Esophagus muscularis mucosa (tissue), 4 donors: ENCODE measurements at regions not wholly inside any gene's neighbourhood (a gene's known extent, or its start where the extent isn't known, plus 50 kb on each side); places are given as distances from the start of the nearest gene placed in this dataset.

ENCODE experiments used
- DNase-seq: peaks from one replicate; pipeline ENCODE4 v3.0.0-alpha.2; 2017; ENCODE audit errors: extremely low spot score
- H3K27ac ChIP-seq, 4 donors: fragments of 200-600 bp; sonication (generic); replicated peaks in 1 of 4; 1 replicate in 3 of 4; 2 replicates in 1 of 4; pipeline ENCODE4 v1.5.1; 2016 to 2019; ENCODE audit warnings: mild to moderate bottlenecking in 1 of 4
- H3K27me3 ChIP-seq, 4 donors: fragments of 200-600 bp; sonication (generic); one replicate each; pipeline versions ENCODE4 v1.5.1 to v1.6.0; 2016 to 2019
- H3K36me3 ChIP-seq, 4 donors: fragments of 200-600 bp; sonication (generic); one replicate each; pipeline ENCODE4 v1.5.1; 2016 to 2019
- H3K4me1 ChIP-seq, 4 donors: fragments of 200-600 bp; sonication (generic); one replicate each; pipeline ENCODE4 v1.5.1; 2016 to 2019
- H3K4me3 ChIP-seq, 4 donors: fragments of 200-600 bp; sonication (generic); 1 replicate in 2 of 4; 2 replicates in 2 of 4; pipeline ENCODE4 v1.5.1; 2016 to 2019; ENCODE audit warnings: mild to moderate bottlenecking in 4 of 4, moderate library complexity in 1 of 4
- H3K9me3 ChIP-seq, 4 donors: fragments of 200-600 bp; sonication (generic); 1 replicate in 3 of 4; 2 replicates in 1 of 4; pipeline ENCODE4 v1.5.1; 2016 to 2019
- EP300 ChIP-seq: sonication (generic); formaldehyde crosslinking; IDR thresholded peaks from one replicate; pipeline ENCODE4 v1.6.1; 2017; ENCODE audit warnings: antibody characterized with exemption
- POLR2A ChIP-seq: fragments of 450-650 bp; IDR thresholded peaks from one replicate; pipeline ENCODE4 v1.6.1; 2017; ENCODE audit warnings: antibody characterized with exemption, moderate library complexity, mild to moderate bottlenecking, low read depth
- POLR2AphosphoS5 ChIP-seq, 2 donors: sonication (generic); formaldehyde crosslinking; IDR thresholded peaks; one replicate each; pipeline ENCODE4 v1.6.1; 2017; ENCODE audit warnings: antibody characterized with exemption in 2 of 2
- WGBS: methylation state at CpG from one replicate; pipeline ENCODE4 v1.1.5; 2018; 5-methylcytosine and 5-hydroxymethylcytosine counted together
- intact Hi-C: fragments of 100-400 bp; cut with DNase I; formaldehyde crosslinking; loops from one replicate; pipeline ENCODE4 v1.15.1; 2023
- TF ChIP-seq, protein P1 (sequence below), 3 experiments: fragments of 200-600 bp in 2 of 3; fragments of 450-650 bp in 1 of 3; sonication (generic) in 2 of 3; IDR thresholded peaks; one replicate each; pipeline ENCODE4 v1.5.1; 2017 to 2019; ENCODE audit warnings: antibody characterized with exemption in 3 of 3, mild to moderate bottlenecking in 2 of 3, moderate library complexity in 1 of 3

DNA sequence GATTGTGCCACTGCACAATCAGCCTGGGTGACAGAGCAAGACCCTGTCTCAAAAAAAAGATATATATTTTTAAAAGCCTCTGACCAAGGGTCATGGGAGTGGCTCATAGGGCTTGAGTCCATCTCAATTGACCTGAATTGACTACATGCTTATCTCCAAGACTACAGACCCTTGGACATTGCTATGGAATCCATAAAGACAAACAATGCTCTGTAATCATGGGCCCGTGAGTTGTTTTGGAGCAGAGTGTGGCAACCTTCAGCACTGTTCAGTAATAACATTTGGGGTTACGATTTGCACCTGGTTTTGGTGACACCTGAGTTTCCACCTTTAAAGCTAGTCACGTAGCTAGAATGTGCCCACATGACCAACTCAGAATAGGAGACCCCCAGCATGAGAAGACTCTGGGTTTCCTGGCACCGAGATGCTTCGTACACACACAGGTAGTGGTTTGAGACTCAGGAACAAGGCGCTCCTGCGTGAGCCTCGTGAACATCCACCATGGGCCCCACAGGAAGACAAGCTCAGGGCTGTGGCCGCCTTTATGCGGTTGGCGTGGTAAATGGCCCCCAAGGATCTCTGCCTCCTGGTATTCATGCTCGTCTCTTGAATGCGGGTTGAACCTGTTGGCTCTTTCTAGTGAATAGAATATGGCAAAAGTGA, 66.6 kb upstream of the RPH3AL start:
- 85% methylated on average over 13 of the region's 13 CpGs for WGBS
- intact Hi-C loops = no loop called here
- no peaks in the 10 kb centered on the region for H3K9me3 ChIP-seq
- H3K36me3 ChIP-seq = peaks cover 0 to 7% (median 2%) of the 10 kb centered on the region in 4 donors
- no peak for DNase-seq
- no peak for TF ChIP-seq POLR2AphosphoS5 (IDR thresholded peaks at IDR 0.05)
- TF ChIP-seq EP300 = no peak
- TF ChIP-seq, protein P1, sequence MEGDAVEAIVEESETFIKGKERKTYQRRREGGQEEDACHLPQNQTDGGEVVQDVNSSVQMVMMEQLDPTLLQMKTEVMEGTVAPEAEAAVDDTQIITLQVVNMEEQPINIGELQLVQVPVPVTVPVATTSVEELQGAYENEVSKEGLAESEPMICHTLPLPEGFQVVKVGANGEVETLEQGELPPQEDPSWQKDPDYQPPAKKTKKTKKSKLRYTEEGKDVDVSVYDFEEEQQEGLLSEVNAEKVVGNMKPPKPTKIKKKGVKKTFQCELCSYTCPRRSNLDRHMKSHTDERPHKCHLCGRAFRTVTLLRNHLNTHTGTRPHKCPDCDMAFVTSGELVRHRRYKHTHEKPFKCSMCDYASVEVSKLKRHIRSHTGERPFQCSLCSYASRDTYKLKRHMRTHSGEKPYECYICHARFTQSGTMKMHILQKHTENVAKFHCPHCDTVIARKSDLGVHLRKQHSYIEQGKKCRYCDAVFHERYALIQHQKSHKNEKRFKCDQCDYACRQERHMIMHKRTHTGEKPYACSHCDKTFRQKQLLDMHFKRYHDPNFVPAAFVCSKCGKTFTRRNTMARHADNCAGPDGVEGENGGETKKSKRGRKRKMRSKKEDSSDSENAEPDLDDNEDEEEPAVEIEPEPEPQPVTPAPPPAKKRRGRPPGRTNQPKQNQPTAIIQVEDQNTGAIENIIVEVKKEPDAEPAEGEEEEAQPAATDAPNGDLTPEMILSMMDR (IDR thresholded peaks at IDR 0.05) = no peak
- no peak for TF ChIP-seq POLR2A
- H3K27ac ChIP-seq = no peak overlapping the region
- peaks cover 0 to 7% (median 0%) of the 10 kb centered on the region in 4 donors for H3K27me3 ChIP-seq
- H3K4me3 ChIP-seq = no peak overlapping the region
- no peaks in the 10 kb centered on the region for H3K4me1 ChIP-seq

DNA sequence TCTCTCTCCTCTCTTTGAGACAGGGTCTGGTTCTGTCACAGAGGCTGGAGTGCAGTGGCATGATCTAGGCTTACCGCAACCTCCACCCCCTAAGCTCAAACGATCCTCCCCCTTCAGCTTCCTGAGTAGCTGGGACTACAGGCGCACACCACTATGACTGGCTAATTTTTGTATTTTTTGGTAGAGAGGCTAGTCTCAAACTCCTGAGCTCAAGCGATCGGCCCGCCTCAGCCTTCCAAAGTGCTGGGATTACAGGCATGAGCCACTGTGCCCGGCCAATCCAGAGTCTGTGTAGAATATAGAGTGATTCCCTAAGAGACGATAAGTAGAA, 65.8 kb upstream of the RPH3AL start:
- H3K27me3 ChIP-seq = peaks cover 0 to 7% (median 0%) of the 10 kb centered on the region in 4 donors
- 70% methylated on average over 8 of the region's 8 CpGs for WGBS
- DNase-seq = no peak
- no peaks in the 10 kb centered on the region for H3K4me1 ChIP-seq
- H3K4me3 ChIP-seq = no peak overlapping the region
- intact Hi-C loops = no loop called here
- H3K9me3 ChIP-seq = no peaks in the 10 kb centered on the region
- H3K36me3 ChIP-seq = peaks cover 0 to 16% (median 6%) of the 10 kb centered on the region in 4 donors
- H3K27ac ChIP-seq = no peak overlapping the region
- no peak for TF ChIP-seq POLR2A
- TF ChIP-seq, protein P1 (IDR thresholded peaks at IDR 0.05) = no peak
- TF ChIP-seq POLR2AphosphoS5 (IDR thresholded peaks at IDR 0.05) = no peak
- no peak for TF ChIP-seq EP300

DNA sequence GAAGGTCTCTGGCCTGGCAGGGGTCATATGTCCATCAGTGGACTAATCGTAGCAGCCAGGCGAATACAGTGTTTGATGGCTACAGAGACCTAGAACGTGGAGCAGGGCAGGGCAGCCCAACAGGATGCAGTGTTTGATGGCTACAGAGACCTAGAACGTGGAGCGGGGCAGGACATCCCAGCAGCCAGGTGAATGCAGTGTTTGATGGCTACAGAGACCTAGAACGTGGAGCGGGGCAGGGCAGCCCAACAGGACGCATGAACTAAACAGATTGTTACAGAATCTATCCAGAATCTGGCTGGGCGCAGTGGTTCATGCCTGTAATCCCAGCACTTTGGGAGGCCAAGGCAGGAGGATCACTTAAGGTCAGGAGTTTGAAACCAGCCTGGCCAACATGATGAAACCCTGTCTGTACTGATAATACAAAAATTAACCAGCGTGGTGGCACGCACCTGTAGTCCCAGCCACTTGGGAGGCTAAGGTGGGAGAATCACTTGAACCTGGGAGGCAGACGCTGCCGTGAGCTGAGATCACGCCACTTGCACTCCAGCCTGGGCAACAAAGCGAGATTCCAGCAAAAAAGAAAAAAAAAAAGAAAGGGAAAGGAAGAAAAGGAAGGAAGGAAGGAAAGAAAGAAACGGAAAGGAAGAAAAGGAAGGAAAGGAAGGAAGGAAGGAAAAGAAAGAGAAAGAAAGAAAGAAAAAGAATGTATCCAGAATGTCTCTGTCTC, 65.2 kb upstream of the RPH3AL start:
- Histone ChIP-seq H3K9me3 (no peaks in the 10 kb centered on the region), H3K27me3 (peaks cover 0 to 6% (median 0%) of the 10 kb centered on the region in 4 donors), H3K27ac (no peak overlapping the region), H3K4me3 (no peak overlapping the region), H3K4me1 (no peaks in the 10 kb centered on the region), H3K36me3 (peaks cover 0 to 19% (median 7%) of the 10 kb centered on the region in 4 donors)
- 90% methylated on average over 16 of the region's 16 CpGs for WGBS
- TF ChIP-seq, protein P1 (IDR thresholded peaks at IDR 0.05) = no peak
- TF ChIP-seq POLR2AphosphoS5 (IDR thresholded peaks at IDR 0.05) = no peak
- TF ChIP-seq EP300 = no peak
- no peak for TF ChIP-seq POLR2A
- DNase-seq = no peak
- intact Hi-C loops = no loop called here

DNA sequence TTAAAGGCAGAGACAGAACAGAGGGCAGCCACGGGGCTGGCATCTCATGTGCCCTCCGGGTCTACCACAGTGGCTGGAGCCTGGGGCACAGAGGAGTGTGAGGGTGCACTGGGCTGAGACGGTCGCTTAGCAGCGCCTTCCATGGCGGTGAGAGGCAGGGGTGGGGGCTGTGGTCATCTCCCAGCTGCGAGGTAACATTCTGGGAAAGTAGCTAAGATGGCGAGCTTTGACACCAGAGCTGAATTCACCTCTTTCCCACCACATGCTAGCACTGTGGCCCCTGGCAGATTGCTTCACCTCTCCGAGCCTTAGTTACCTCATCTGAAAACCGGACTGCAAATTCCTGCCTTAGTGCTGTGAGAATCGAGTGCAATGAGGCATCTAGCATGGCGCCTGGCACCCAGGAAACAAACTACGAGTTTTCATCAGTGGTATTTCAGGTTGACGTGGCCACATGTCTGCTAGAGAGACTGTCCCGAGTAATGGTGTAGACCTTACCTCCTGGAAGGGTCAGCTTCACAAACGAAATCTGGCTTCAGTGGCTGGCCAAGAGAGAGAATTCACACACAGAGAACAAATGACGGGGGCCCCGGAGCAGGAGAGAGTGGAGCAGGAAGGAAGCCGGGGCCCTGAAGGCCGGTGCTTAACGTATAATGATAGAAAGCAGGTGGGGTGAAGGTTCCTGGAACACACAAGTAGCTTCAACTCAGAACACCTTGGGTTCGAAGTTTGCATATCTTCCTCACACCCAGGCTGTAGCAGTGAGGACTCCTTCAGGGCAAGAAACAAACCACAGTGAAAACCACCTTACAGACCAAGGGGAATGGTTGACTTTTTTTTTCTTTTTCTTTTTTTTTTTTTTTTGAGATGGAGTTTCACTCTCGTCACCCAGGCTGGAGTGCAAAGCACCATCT, 63.9 kb upstream of the RPH3AL start:
- Histone ChIP-seq H3K27ac (no peak overlapping the region), H3K27me3 (no peaks in the 10 kb centered on the region), H3K4me3 (no peak overlapping the region), H3K9me3 (no peaks in the 10 kb centered on the region), H3K4me1 (peaks cover 6 to 12% (median 11%) of the 10 kb centered on the region in 4 donors), H3K36me3 (peaks cover 0 to 19% (median 7%) of the 10 kb centered on the region in 4 donors)
- TF ChIP-seq, protein P1 (IDR thresholded peaks at IDR 0.05) = no peak
- no peak for TF ChIP-seq POLR2AphosphoS5 (IDR thresholded peaks at IDR 0.05)
- no peak for TF ChIP-seq POLR2A
- TF ChIP-seq EP300 = no peak
- intact Hi-C loops = no loop called here
- 68% methylated on average over 21 of the region's 23 CpGs for WGBS
- DNase-seq = no peak
